ENCODE measurements at regions not wholly inside any gene's neighbourhood (a gene's known extent, or its start where the extent isn't known, plus 50 kb on each side); places are given as distances from the start of the nearest gene placed in this dataset.
"Not testable (repeated sequence)": the region's sequence is repeated elsewhere in the genome, so short reads cannot be mapped to it uniquely, and the experiment has no call there.

DNA sequence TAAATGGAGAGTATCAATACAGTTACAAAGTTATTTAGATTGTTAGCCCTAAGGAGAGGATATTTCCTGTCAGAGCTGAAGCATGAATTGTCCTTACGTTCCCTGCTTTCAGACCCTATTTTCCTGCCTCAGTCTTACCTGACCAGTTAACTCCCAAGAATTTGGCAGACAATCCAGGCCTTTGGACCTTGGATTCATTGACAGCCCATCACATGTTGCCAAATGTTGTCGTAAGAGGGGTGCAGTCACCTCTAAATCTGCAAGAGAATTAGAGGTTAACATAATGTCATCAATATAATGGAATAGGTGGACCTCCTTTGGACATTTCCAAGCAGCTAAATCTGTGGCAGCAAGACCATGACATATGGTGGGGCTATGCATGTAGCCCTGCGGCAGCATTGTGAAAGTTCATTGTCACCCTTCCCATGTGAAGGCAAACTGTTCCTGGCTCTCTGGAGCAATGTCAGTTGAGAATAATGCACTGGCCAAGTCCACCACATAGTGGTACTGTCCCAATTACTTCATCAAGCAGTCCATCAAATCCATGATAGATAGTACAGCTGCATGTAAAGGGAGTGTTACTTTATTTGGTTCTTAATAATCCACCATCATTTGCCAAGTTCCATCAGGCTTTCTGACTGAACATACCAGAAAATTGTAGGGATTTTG, 1137.0 kb upstream of the POU3F4 start:
- intact Hi-C loops (cut with micrococcal nuclease): no loop called here
- DNase-seq (no peak), ATAC-seq (no peak)
- Histone ChIP-seq H3K36me3 (ENCODE audit: control insufficient read depth in 2 of 3, insufficient read depth in 3 of 3, low read length in 3 of 3) (no peaks in the 10 kb centered on the region), H3K4me3 (ENCODE audit: low read length) (no peak overlapping the region), H3K27me3 (ENCODE audit: control insufficient read depth in 2 of 2, insufficient read depth in 2 of 2, low read length in 2 of 2) (no peaks in the 10 kb centered on the region), H3K27ac (ENCODE audit: low read depth, low read length) (no peak overlapping the region), H3K9me3 (ENCODE audit: control insufficient read depth in 2 of 3, low read length in 3 of 3) (no peaks in the 10 kb centered on the region), H3K4me1 (ENCODE audit: control insufficient read depth in 2 of 2, insufficient read depth in 2 of 2, low read length in 2 of 2) (no peaks in the 10 kb centered on the region)
- ChIA-PET CTCF (no interaction called here), POLR2A (no interaction called here)
- Mint-ChIP-seq H3K9me3 (peaks cover 0 to 1% (median 0%) of the 10 kb centered on the region in 11 donors), H3K4me3 (no peak overlapping the region), H3K36me3 (no peaks in the 10 kb centered on the region), H3K27me3 (no peaks in the 10 kb centered on the region), H3K27ac (no peak overlapping the region), H3K4me1 (no peaks in the 10 kb centered on the region)

- no peak for DNase-seq
- Histone ChIP-seq H3K36me3 (ENCODE audit: control insufficient read depth in 2 of 3, insufficient read depth in 3 of 3, low read length in 3 of 3) (no peaks in the 10 kb centered on the region), H3K4me3 (ENCODE audit: low read length) (no peak overlapping the region), H3K27me3 (ENCODE audit: control insufficient read depth in 2 of 2, insufficient read depth in 2 of 2, low read length in 2 of 2) (no peaks in the 10 kb centered on the region), H3K27ac (ENCODE audit: low read depth, low read length) (no peak overlapping the region), H3K9me3 (ENCODE audit: control insufficient read depth in 2 of 3, low read length in 3 of 3) (no peaks in the 10 kb centered on the region), H3K4me1 (ENCODE audit: control insufficient read depth in 2 of 2, insufficient read depth in 2 of 2, low read length in 2 of 2) (no peaks in the 10 kb centered on the region)
- intact Hi-C loops (cut with micrococcal nuclease): no loop called here
- H3K9me3 Mint-ChIP-seq: peaks cover 0 to 4% (median 0%) of the 10 kb centered on the region in 11 donors
- no peaks in the 10 kb centered on the region for H3K27me3 Mint-ChIP-seq
- CTCF ChIA-PET: no interaction called here
- H3K4me3 Mint-ChIP-seq: no peak overlapping the region
- H3K27ac Mint-ChIP-seq: no peak overlapping the region
- POLR2A ChIA-PET: no interaction called here
- ATAC-seq: no peak
- no peaks in the 10 kb centered on the region for H3K4me1 Mint-ChIP-seq
- H3K36me3 Mint-ChIP-seq: no peaks in the 10 kb centered on the region
These were observed 1123.7 kb upstream of the POU3F4 start for GRCh38 chrX:82384401-82384800.

GRCh38 chrX:82412858-82413257, 1095.2 kb upstream of the POU3F4 start:
- no peak for ATAC-seq
- intact Hi-C loops (cut with micrococcal nuclease): no loop called here
- no peaks in the 10 kb centered on the region for H3K36me3 Mint-ChIP-seq
- DNase-seq: no peak
- H3K27me3 Mint-ChIP-seq: no peaks in the 10 kb centered on the region
- Histone ChIP-seq H3K4me3 (ENCODE audit: low read length) (no peak overlapping the region), H3K27me3 (ENCODE audit: control insufficient read depth in 2 of 2, insufficient read depth in 2 of 2, low read length in 2 of 2) (no peaks in the 10 kb centered on the region), H3K27ac (ENCODE audit: low read depth, low read length) (no peak overlapping the region), H3K9me3 (ENCODE audit: control insufficient read depth in 2 of 3, low read length in 3 of 3) (no peaks in the 10 kb centered on the region), H3K36me3 (ENCODE audit: control insufficient read depth in 2 of 3, insufficient read depth in 3 of 3, low read length in 3 of 3) (no peaks in the 10 kb centered on the region), H3K4me1 (ENCODE audit: control insufficient read depth in 2 of 2, insufficient read depth in 2 of 2, low read length in 2 of 2) (no peaks in the 10 kb centered on the region)
- ChIA-PET CTCF (no interaction called here), POLR2A (interaction anchor here (0.6 kb wide), 1 partner anchor 13 kb away, joined by 3 read pairs; no protein-coding TSS in a partner anchor)
- no peak overlapping the region for H3K4me3 Mint-ChIP-seq
- no peaks in the 10 kb centered on the region for H3K4me1 Mint-ChIP-seq
- H3K9me3 Mint-ChIP-seq: peaks cover 0 to 4% (median 0%) of the 10 kb centered on the region in 11 donors
- no peak overlapping the region for H3K27ac Mint-ChIP-seq

- intact Hi-C loops (cut with micrococcal nuclease): no loop called here
- ChIA-PET CTCF (no interaction called here), POLR2A (no interaction called here)
- Mint-ChIP-seq H3K36me3 (no peaks in the 10 kb centered on the region), H3K27ac (no peak overlapping the region), H3K27me3 (no peaks in the 10 kb centered on the region), H3K4me1 (no peaks in the 10 kb centered on the region), H3K4me3 (no peak overlapping the region), H3K9me3 (peaks cover 0 to 3% (median 0%) of the 10 kb centered on the region in 11 donors)
- no peaks in the 10 kb centered on the region for H3K27me3 ChIP-seq (ENCODE audit: control insufficient read depth in 2 of 2, insufficient read depth in 2 of 2, low read length in 2 of 2)
- H3K9me3 ChIP-seq (ENCODE audit: control insufficient read depth in 2 of 3, low read length in 3 of 3): no peaks in the 10 kb centered on the region
- no peak overlapping the region for H3K4me3 ChIP-seq (ENCODE audit: low read length)
- H3K4me1 ChIP-seq (ENCODE audit: control insufficient read depth in 2 of 2, insufficient read depth in 2 of 2, low read length in 2 of 2): no peaks in the 10 kb centered on the region
- H3K36me3 ChIP-seq (ENCODE audit: control insufficient read depth in 2 of 3, insufficient read depth in 3 of 3, low read length in 3 of 3): no peaks in the 10 kb centered on the region
- DNase-seq (no peak), ATAC-seq (no peak)
- H3K27ac ChIP-seq (ENCODE audit: low read depth, low read length): no peak overlapping the region
These were observed 1065.8 kb upstream of the POU3F4 start for GRCh38 chrX:82442281-82442680.

GRCh38 chrX:82451725-82452124, 1056.4 kb upstream of the POU3F4 start:
- no peak overlapping the region for H3K27ac ChIP-seq (ENCODE audit: low read depth, low read length)
- no peak for DNase-seq
- ChIA-PET CTCF (no interaction called here), POLR2A (no interaction called here)
- Mint-ChIP-seq H3K27ac (no peak overlapping the region), H3K4me3 (no peak overlapping the region), H3K36me3 (no peaks in the 10 kb centered on the region), H3K4me1 (no peaks in the 10 kb centered on the region), H3K9me3 (peaks cover 0 to 16% (median 3%) of the 10 kb centered on the region in 11 donors), H3K27me3 (no peaks in the 10 kb centered on the region)
- intact Hi-C loops (cut with micrococcal nuclease): no loop called here
- no peak overlapping the region for H3K4me3 ChIP-seq (ENCODE audit: low read length)
- no peaks in the 10 kb centered on the region for H3K36me3 ChIP-seq (ENCODE audit: control insufficient read depth in 2 of 3, insufficient read depth in 3 of 3, low read length in 3 of 3)
- ATAC-seq: no peak
- H3K9me3 ChIP-seq (ENCODE audit: control insufficient read depth in 2 of 3, low read length in 3 of 3): no peaks in the 10 kb centered on the region
- H3K4me1 ChIP-seq (ENCODE audit: control insufficient read depth in 2 of 2, insufficient read depth in 2 of 2, low read length in 2 of 2): no peaks in the 10 kb centered on the region
- no peaks in the 10 kb centered on the region for H3K27me3 ChIP-seq (ENCODE audit: control insufficient read depth in 2 of 2, insufficient read depth in 2 of 2, low read length in 2 of 2)

- H3K27ac ChIP-seq (ENCODE audit: low read depth, low read length); DNase-seq; H3K4me1 Mint-ChIP-seq; ATAC-seq; H3K27me3 Mint-ChIP-seq; H3K4me1 ChIP-seq (ENCODE audit: control insufficient read depth in 2 of 2, insufficient read depth in 2 of 2, low read length in 2 of 2); CTCF ChIA-PET; POLR2A ChIA-PET; H3K4me3 Mint-ChIP-seq; H3K27me3 ChIP-seq (ENCODE audit: control insufficient read depth in 2 of 2, insufficient read depth in 2 of 2, low read length in 2 of 2); intact Hi-C loops (cut with micrococcal nuclease); H3K27ac Mint-ChIP-seq; H3K4me3 ChIP-seq (ENCODE audit: low read length); H3K36me3 Mint-ChIP-seq; H3K36me3 ChIP-seq (ENCODE audit: control insufficient read depth in 2 of 3, insufficient read depth in 3 of 3, low read length in 3 of 3); H3K9me3 ChIP-seq (ENCODE audit: control insufficient read depth in 2 of 3, low read length in 3 of 3): not testable (repeated sequence)
- peaks cover 0 to 16% (median 0%) of the 10 kb centered on the region in 11 donors for H3K9me3 Mint-ChIP-seq
These were observed 1052.2 kb upstream of the POU3F4 start for GRCh38 chrX:82455852-82456251.

DNA sequence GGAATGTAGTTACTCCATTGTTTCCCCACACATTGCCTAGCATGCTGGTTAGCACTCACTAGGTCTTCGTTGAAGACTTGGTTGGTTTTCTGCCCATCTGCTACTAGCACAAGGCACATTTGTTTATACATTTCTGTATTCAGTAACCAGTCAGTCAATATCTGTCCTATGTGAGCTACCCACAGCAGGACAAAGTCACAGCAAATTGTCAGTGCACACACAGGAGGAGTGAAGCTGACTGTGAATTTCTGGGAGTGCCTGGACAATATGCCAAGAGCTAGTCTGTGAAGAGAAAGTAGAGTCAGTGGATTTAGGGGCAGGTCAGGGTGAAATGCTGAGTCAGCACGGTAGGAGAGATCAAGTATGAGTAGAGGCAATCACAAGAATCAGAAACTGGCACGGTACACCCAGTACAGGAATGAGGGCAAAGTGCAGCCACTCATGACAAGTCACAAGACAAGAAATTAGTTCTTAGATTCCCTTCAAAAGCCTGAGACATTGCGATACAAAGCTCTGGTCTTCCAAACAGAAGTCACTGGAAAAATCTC, 1049.8 kb upstream of the POU3F4 start:
- H3K4me1 ChIP-seq (ENCODE audit: control insufficient read depth in 2 of 2, insufficient read depth in 2 of 2, low read length in 2 of 2): no peaks in the 10 kb centered on the region
- no peaks in the 10 kb centered on the region for H3K9me3 ChIP-seq (ENCODE audit: control insufficient read depth in 2 of 3, low read length in 3 of 3)
- POLR2A ChIA-PET: no interaction called here
- CTCF ChIA-PET: no interaction called here
- H3K27me3 ChIP-seq (ENCODE audit: control insufficient read depth in 2 of 2, insufficient read depth in 2 of 2, low read length in 2 of 2): no peaks in the 10 kb centered on the region
- ATAC-seq: no peak
- no peak for DNase-seq
- peaks cover 0 to 16% (median 0%) of the 10 kb centered on the region in 11 donors for H3K9me3 Mint-ChIP-seq
- intact Hi-C loops (cut with micrococcal nuclease): no loop called here
- no peaks in the 10 kb centered on the region for H3K27me3 Mint-ChIP-seq
- H3K4me3 Mint-ChIP-seq: no peak overlapping the region
- no peaks in the 10 kb centered on the region for H3K36me3 Mint-ChIP-seq
- H3K36me3 ChIP-seq (ENCODE audit: control insufficient read depth in 2 of 3, insufficient read depth in 3 of 3, low read length in 3 of 3): no peaks in the 10 kb centered on the region
- no peak overlapping the region for H3K27ac ChIP-seq (ENCODE audit: low read depth, low read length)
- H3K4me1 Mint-ChIP-seq: peaks cover 0 to 1% (median 0%) of the 10 kb centered on the region in 7 donors
- H3K4me3 ChIP-seq (ENCODE audit: low read length): no peak overlapping the region
- no peak overlapping the region for H3K27ac Mint-ChIP-seq

All from naive thymus-derived CD4-positive, alpha-beta T cell (primary cell).